Heart left ventricle (tissue), 16 donors: ENCODE measurements at regions not wholly inside any gene's neighbourhood (a gene's known extent, or its start where the extent isn't known, plus 50 kb on each side); places are given as distances from the start of the nearest gene placed in this dataset.

Source experiments
- ATAC-seq, 4 donors: fragments of 200-7000 bp; cut with Tn5 transposase; one replicate each; pipeline ENCODE4 v1.9.1; 2020 to 2022; ENCODE audit warnings: moderate library complexity in 4 of 4, mild to moderate bottlenecking in 3 of 4, moderate number of reproducible peaks in 1 of 4
- DNase-seq, 5 donors: peaks; one replicate each; pipeline ENCODE4 v3.0.0-alpha.2; 2020
- H3K27ac ChIP-seq, 12 donors: fragments of 200-600 bp; sonication (generic) in 4 of 12; one replicate each; pipeline versions ENCODE4 v1.5.0 to v1.8.0; 2016 to 2022; ENCODE audit warnings: mild to moderate bottlenecking in 2 of 12
- H3K27me3 ChIP-seq, 9 donors: fragments of 200-600 bp; sonication (generic) in 2 of 9; one replicate each; pipeline versions ENCODE4 v1.5.1 to v1.8.0; 2016 to 2022; ENCODE audit warnings: mild to moderate bottlenecking in 3 of 9
- H3K36me3 ChIP-seq, 9 donors: fragments of 200-600 bp; sonication (generic) in 2 of 9; one replicate each; pipeline versions ENCODE4 v1.5.0 to v1.8.0; 2018 to 2022; ENCODE audit warnings: mild to moderate bottlenecking in 2 of 9
- H3K4me1 ChIP-seq, 12 donors: fragments of 200-600 bp; sonication (generic) in 4 of 12; one replicate each; pipeline versions ENCODE4 v1.5.0 to v1.8.0; 2016 to 2022; ENCODE audit warnings: mild to moderate bottlenecking in 3 of 12
- H3K4me3 ChIP-seq, 12 donors: fragments of 200-600 bp; sonication (generic) in 4 of 12; one replicate each; pipeline versions ENCODE4 v1.5.0 to v1.8.0; 2017 to 2022; ENCODE audit warnings: mild to moderate bottlenecking in 9 of 12, moderate library complexity in 4 of 12
- H3K9me3 ChIP-seq, 12 donors: fragments of 200-600 bp; sonication (generic) in 4 of 12; one replicate each; pipeline versions ENCODE4 v1.5.0 to v1.8.0; 2016 to 2022; ENCODE audit warnings: mild to moderate bottlenecking in 1 of 12
- POLR2A ChIP-seq, 2 donors: fragments of 450-650 bp; IDR thresholded peaks; one replicate each; pipeline ENCODE4 v1.6.1; 2017; ENCODE audit warnings: antibody characterized with exemption in 2 of 2, mild to moderate bottlenecking in 2 of 2, moderate library complexity in 2 of 2
- WGBS, 4 donors: extraction: QIAGEN DNeasy Blood & Tissue Kit in 2 of 4; methylation state at CpG; one replicate each; pipeline versions ENCODE4 v1.1.5 to v1.1.7; 2013 to 2018; 5-methylcytosine and 5-hydroxymethylcytosine counted together
- intact Hi-C, 10 donors: fragments of 100-400 bp; cut with DNase I; formaldehyde crosslinking; loops; one replicate each; pipeline versions ENCODE4 v1.11.1 to v1.14.2; 2022
- TF ChIP-seq, protein P1 (sequence below), 12 donors: fragments of 200-600 bp; sonication (generic) in 4 of 12; IDR thresholded peaks; one replicate each; pipeline versions ENCODE4 v1.5.0 to v1.8.0; 2018 to 2022; ENCODE audit warnings: antibody characterized with exemption in 12 of 12, mild to moderate bottlenecking in 5 of 12
- donor health status: ischemic (EF 13 %, LVEDD 7.1; RV severe dilation, severe dysfunction).
- donor health status: healthy with polysubstance abuse.
- donor health status: DM: no; HTN: yes; CAD: no.
- donor health status: DM: no; HTN: no; CAD: no.
- donor health status: ischemic (EF 25% LVEDD 6.9; RV normal size, moderate dysfunction).
- donor health status: ischemic (EF 25% LVEDD 5.7; RV mildly dilated, moderate dysfunction).
- donor health status: healthy.
- donor health status: DM: yes; HTN: yes; CAD: no.
- donor health status: ischemic (EF 35%, LVEDD 5.7; RV mildly dilated, moderate dysfunction).
- donor health status: nonischemic (EF 11% LVEDD 7.7; RV severe dilation, severe dysfunction).
- donor health status: DM: yes; HTN: yes; CAD: no.
- donor health status: PGD.
- donor health status: ischemic (EF 29% LVEDD 5.4; RV normal size, mild dysfunction).
- donor health status: nonischemic (EF 23%, LVEDD 6.1; RV moderate dilation, normal function).

DNA sequence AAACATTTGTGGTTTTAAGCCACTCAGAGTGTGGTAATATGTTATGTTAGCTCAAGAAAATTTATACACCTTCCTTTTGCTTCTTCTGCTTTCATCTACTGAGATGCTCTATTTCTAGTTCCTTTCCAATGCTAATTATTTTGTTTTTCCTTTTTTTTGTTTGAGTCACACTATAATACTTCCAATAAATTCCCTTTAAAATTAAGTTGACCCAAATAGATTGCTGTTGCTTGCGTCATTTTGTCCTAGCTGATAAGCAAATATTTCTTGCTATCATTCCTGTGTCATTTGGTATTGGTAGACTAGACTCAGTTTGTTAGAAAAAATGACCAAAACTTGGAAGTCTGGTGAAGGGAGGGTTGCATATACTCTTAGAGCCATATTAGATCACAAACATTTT lies 437.0 kb upstream of the CNTN6 start:
- Histone ChIP-seq H3K9me3 (peaks cover 0 to 6% (median 0%) of the 10 kb centered on the region in 12 donors), H3K36me3 (no peaks in the 10 kb centered on the region), H3K27ac (no peak overlapping the region), H3K27me3 (no peaks in the 10 kb centered on the region), H3K4me3 (no peak overlapping the region), H3K4me1 (no peaks in the 10 kb centered on the region)
- intact Hi-C loops, result no loop called here
- WGBS, 4 donors, result 71 to 88% (median 73%) methylated on average over 1 of the region's 1 CpG
- no peak for TF ChIP-seq POLR2A (IDR thresholded peaks at IDR 0.05)
- TF ChIP-seq, protein P1, sequence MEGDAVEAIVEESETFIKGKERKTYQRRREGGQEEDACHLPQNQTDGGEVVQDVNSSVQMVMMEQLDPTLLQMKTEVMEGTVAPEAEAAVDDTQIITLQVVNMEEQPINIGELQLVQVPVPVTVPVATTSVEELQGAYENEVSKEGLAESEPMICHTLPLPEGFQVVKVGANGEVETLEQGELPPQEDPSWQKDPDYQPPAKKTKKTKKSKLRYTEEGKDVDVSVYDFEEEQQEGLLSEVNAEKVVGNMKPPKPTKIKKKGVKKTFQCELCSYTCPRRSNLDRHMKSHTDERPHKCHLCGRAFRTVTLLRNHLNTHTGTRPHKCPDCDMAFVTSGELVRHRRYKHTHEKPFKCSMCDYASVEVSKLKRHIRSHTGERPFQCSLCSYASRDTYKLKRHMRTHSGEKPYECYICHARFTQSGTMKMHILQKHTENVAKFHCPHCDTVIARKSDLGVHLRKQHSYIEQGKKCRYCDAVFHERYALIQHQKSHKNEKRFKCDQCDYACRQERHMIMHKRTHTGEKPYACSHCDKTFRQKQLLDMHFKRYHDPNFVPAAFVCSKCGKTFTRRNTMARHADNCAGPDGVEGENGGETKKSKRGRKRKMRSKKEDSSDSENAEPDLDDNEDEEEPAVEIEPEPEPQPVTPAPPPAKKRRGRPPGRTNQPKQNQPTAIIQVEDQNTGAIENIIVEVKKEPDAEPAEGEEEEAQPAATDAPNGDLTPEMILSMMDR (IDR thresholded peaks at IDR 0.05), result no peak
- DNase-seq (no peak), ATAC-seq (no peak)

DNA sequence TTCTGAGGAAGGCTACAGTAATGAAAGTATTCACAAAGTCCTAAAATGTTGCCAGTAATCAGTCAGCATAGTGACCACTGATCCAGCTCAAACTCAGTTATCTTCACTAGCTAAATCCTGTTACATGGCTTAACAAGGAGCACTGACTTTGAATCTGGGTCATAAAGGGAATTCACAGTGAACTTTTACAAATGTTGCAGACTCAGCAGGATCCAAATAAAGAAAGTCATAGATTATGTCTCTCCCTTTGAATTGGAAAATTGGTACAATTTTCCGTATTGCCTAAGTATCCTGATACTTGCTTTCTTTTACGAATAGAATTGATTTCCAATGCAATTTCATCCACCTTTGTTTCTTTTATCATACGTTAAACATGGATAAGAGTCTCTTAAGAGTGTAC lies 431.5 kb upstream of the CNTN6 start:
- H3K27me3 ChIP-seq, result no peaks in the 10 kb centered on the region
- intact Hi-C loops, result no loop called here
- TF ChIP-seq POLR2A (IDR thresholded peaks at IDR 0.05), result no peak
- TF ChIP-seq, protein P1 (IDR thresholded peaks at IDR 0.05), result no peak
- 66 to 85% (median 81%) methylated on average over 3 of the region's 3 CpGs for WGBS, 4 donors
- no peaks in the 10 kb centered on the region for H3K36me3 ChIP-seq
- no peaks in the 10 kb centered on the region for H3K4me1 ChIP-seq
- DNase-seq, result no peak
- no peak overlapping the region for H3K4me3 ChIP-seq
- ATAC-seq, result no peak
- no peak overlapping the region for H3K27ac ChIP-seq
- H3K9me3 ChIP-seq, result no peaks in the 10 kb centered on the region

DNA sequence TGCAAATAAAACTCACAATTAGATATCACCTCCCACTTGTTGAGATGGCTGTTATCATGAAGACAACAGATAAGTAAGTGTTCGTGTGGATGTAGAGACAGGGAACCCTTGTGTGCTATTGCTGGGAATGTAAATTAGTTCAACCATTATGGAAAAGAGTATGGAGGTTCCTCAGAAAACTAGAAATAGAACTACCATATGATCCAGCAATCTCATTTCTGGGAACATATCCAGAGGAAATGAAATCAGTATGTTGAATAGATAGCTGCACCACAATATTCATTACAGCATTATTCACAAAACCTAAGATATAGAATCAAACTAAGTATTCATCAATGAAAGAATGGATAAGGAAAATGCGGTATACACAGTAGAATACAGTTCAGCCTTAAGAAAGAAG lies 418.7 kb upstream of the CNTN6 start:
- Histone ChIP-seq H3K9me3 (peaks cover 0 to 14% (median 7%) of the 10 kb centered on the region in 12 donors), H3K27ac (no peak overlapping the region), H3K4me1 (no peaks in the 10 kb centered on the region), H3K27me3 (no peaks in the 10 kb centered on the region), H3K4me3 (no peak overlapping the region), H3K36me3 (no peaks in the 10 kb centered on the region)
- TF ChIP-seq, protein P1 (IDR thresholded peaks at IDR 0.05), result no peak
- TF ChIP-seq POLR2A (IDR thresholded peaks at IDR 0.05), result no peak
- 41 to 49% (median 44%) methylated on average over 2 of the region's 2 CpGs for WGBS, 4 donors
- DNase-seq (no peak), ATAC-seq (no peak)
- intact Hi-C loops, result no loop called here

DNA sequence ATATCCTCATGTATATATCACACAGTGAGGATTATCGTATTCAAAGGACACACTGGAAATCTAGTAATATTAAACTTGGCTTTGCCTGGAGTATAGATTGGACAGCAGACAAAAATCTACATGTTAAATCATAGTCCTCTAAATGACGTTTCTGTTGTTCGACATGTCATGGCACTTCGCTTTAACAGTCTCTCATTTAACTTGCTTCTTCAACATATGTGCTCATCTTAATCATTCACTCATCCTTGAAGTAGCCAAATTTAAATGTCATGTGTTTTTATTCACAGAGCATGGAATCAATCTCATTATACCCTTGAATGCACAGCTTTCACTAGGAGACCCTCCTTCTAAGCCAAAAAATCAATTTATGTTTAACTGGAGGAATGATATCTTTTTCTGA lies 417.0 kb upstream of the CNTN6 start:
- DNase-seq (no peak), ATAC-seq (no peak)
- TF ChIP-seq POLR2A (IDR thresholded peaks at IDR 0.05), result no peak
- TF ChIP-seq, protein P1 (IDR thresholded peaks at IDR 0.05), result no peak
- Histone ChIP-seq H3K9me3 (peaks cover 0 to 14% (median 7%) of the 10 kb centered on the region in 12 donors), H3K36me3 (no peaks in the 10 kb centered on the region), H3K4me3 (no peak overlapping the region), H3K27ac (no peak overlapping the region), H3K27me3 (no peaks in the 10 kb centered on the region), H3K4me1 (no peaks in the 10 kb centered on the region)
- intact Hi-C loops, result no loop called here
- WGBS, 4 donors, result 72 to 84% (median 83%) methylated on average over 4 of the region's 4 CpGs
